K562 (cell line): ENCODE measurements at regions not wholly inside any gene's neighbourhood (a gene's known extent, or its start where the extent isn't known, plus 50 kb on each side); places are given as distances from the start of the nearest gene placed in this dataset.
A peak's percentile ranks its signal among the peaks of the same experiment; 100 is the strongest.

Experiments
- ATF6 ChIP-seq: sonication (generic); formaldehyde crosslinking; IDR thresholded peaks from 2 replicates; pipeline ENCODE4 v1.4.0; 2020; ENCODE audit warnings: mild to moderate bottlenecking, missing genetic modification reagents
- CGGBP1 ChIP-seq: fragments of 250-450 bp; sonication (Bioruptor Pico); IDR thresholded peaks from 2 replicates; pipeline ENCODE4 v1.9.0; 2021; ENCODE audit warnings: mild to moderate bottlenecking
- CHD7 ChIP-seq: fragments of 200-600 bp; sonication (generic); IDR thresholded peaks from one replicate; pipeline ENCODE4 v1.6.1; 2012; ENCODE audit warnings: mild to moderate bottlenecking, low read depth, low read length, inconsistent platforms
- EP300 ChIP-seq: IDR thresholded peaks from 2 replicates; pipeline ENCODE4 v1.6.1; 2012; ENCODE audit warnings: low read length, improper control_type of control experiment
- ETV1 ChIP-seq: fragments of 450-650 bp; conservative IDR thresholded peaks from 2 replicates; pipeline ENCODE4 v1.6.1; 2016; ENCODE audit warnings: missing genetic modification characterization, control low read depth, low read depth, missing compliant biosample characterization
- FOXK2 ChIP-seq, 2 experiments: fragments of 450-650 bp; IDR thresholded peaks in 1 of 2; conservative IDR thresholded peaks in 1 of 2; 2 replicates each; pipeline ENCODE4 v1.6.1; 2016; ENCODE audit warnings: low read depth in 2 of 2, mild to moderate bottlenecking in 1 of 2
- NR2C1 ChIP-seq, 2 experiments: fragments of 450-650 bp; IDR thresholded peaks; 2 replicates each; pipeline ENCODE4 v1.6.1; 2017; ENCODE audit warnings: mild to moderate bottlenecking in 2 of 2, antibody characterized with exemption in 1 of 2, inconsistent platforms in 1 of 2, missing compliant biosample characterization in 1 of 2, missing genetic modification characterization in 1 of 2
- NR2F6 ChIP-seq: fragments of 450-650 bp; formaldehyde crosslinking; IDR thresholded peaks from 2 replicates; pipeline ENCODE4 v1.4.0; 2020; ENCODE audit warnings: mild to moderate bottlenecking
- PTTG1 ChIP-seq: fragments of 450-650 bp; IDR thresholded peaks from 2 replicates; pipeline ENCODE4 v1.6.1; 2016; ENCODE audit warnings: low read depth, mild to moderate bottlenecking, missing genetic modification characterization, missing compliant biosample characterization
- ZNF140 ChIP-seq: fragments of 250-450 bp; sonication (Bioruptor Pico); IDR thresholded peaks from 2 replicates; pipeline ENCODE4 v1.8.0; 2021; ENCODE audit warnings: moderate library complexity, mild to moderate bottlenecking, inconsistent platforms
- ZNF766 ChIP-seq: fragments of 200-800 bp; sonication (Bioruptor generic); conservative IDR thresholded peaks from 2 replicates; pipeline ENCODE4 v1.6.1; 2016; ENCODE audit warnings: missing genetic modification characterization, missing compliant biosample characterization
- ZNF785 ChIP-seq: fragments of 250-450 bp; sonication (Bioruptor Pico); IDR thresholded peaks from 2 replicates; pipeline ENCODE4 v1.4.0; 2020; ENCODE audit warnings: mild to moderate bottlenecking

- TF ChIP-seq CHD7: no peak
- no peak for TF ChIP-seq ZNF140 (CRISPR knock-in tag)
- no peak for TF ChIP-seq EP300
- TF ChIP-seq ZNF785 (CRISPR knock-in tag): no peak
- TF ChIP-seq ETV1: no peak
- no peak for TF ChIP-seq CGGBP1 (CRISPR knock-in tag)
- TF ChIP-seq ATF6 (CRISPR knock-in tag): no peak
- no peak for TF ChIP-seq NR2F6 (CRISPR knock-in tag)
- TF ChIP-seq PTTG1 (tag): no peak
- no peak for TF ChIP-seq FOXK2 (conservative IDR thresholded peaks at IDR 0.05 in 1 of 2, IDR thresholded peaks at IDR 0.05 in 1 of 2; ENCODE audit: low read depth in 2 of 2)
- peak; percentile 77 for TF ChIP-seq NR2C1 (IDR thresholded peaks at IDR 0.05)
- TF ChIP-seq NR2C1 (tag; IDR thresholded peaks at IDR 0.05): peak; percentile 91
- 0 out of 2 replicates have a peak, but pooled peaks have one; percentile 34 for TF ChIP-seq ZNF766
These were observed 129.6 kb upstream of the SLC1A4 start (continued) for GRCh38 chr2:64859312-64860212.
